ENCODE measurements at regions not wholly inside any gene's neighbourhood (a gene's known extent, or its start where the extent isn't known, plus 50 kb on each side); places are given as distances from the start of the nearest gene placed in this dataset.

- H2AFZ ChIP-seq (ENCODE audit: low read length), result no peak overlapping the region
- H3K27ac ChIP-seq (ENCODE audit: extremely low read length, insufficient read depth, low read length), result no peak overlapping the region
- WGBS (ENCODE audit: low lambda C conversion rate), result 75% methylated on average over 2 of the region's 2 CpGs
- intact Hi-C loops (cut with micrococcal nuclease; ENCODE audit: unreplicated experiment) (no loop called here), in situ Hi-C loops (cut with HindIII; ENCODE audit: extremely low pct_ligation_motif_present, low pct_unique_long_range_greater_than_20kb) (no loop called here)
- no peak overlapping the region for H3K4me2 ChIP-seq (ENCODE audit: low read depth, low read length)
- DNase-seq (ENCODE audit: low spot score), result no peak
- no peak for ATAC-seq
- no peak for FAIRE-seq
- no peaks in the 10 kb centered on the region for H3K36me3 ChIP-seq (replicated peaks in 1 of 2; ENCODE audit: control insufficient read depth in 1 of 2, insufficient read depth in 2 of 2, low read length in 2 of 2)
- POLR2A ChIA-PET, result no interaction called here
- no peak overlapping the region for H3K4me3 ChIP-seq (replicated peaks in 1 of 3; ENCODE audit: insufficient read depth in 1 of 3, low read depth in 2 of 3, low read length in 3 of 3)
- H3K9me3 ChIP-seq (ENCODE audit: low read length), result no peaks in the 10 kb centered on the region
- no peaks in the 10 kb centered on the region for H3K4me1 ChIP-seq (ENCODE audit: insufficient read depth, low read length)
- H3K79me2 ChIP-seq (ENCODE audit: insufficient read depth, low read length), result no peaks in the 10 kb centered on the region
- H3K9ac ChIP-seq (ENCODE audit: insufficient read depth, low read depth, low read length), result no peak overlapping the region
- H3K27me3 ChIP-seq (ENCODE audit: control insufficient read depth in 1 of 2, insufficient read depth in 2 of 2, low read length in 2 of 2), result no peaks in the 10 kb centered on the region
- CTCF ChIA-PET (ENCODE audit: low intra/inter-chr PET ratio, low total read pairs), result no interaction called here
- H4K20me1 ChIP-seq (ENCODE audit: insufficient read depth, low read length), result no peaks in the 10 kb centered on the region
- no peak for TF ChIP-seq POLR2AphosphoS5 (IDR thresholded peaks at IDR 0.05; ENCODE audit: low read depth, low read length)
- TF ChIP-seq ZEB1 (IDR thresholded peaks at IDR 0.05; ENCODE audit: insufficient replicate concordance, low read depth), result no peak
- no peak for TF ChIP-seq ZNF737 (CRISPR knock-in tag; IDR thresholded peaks at IDR 0.05; ENCODE audit: borderline replicate concordance)
- no peak for TF ChIP-seq PBX3 (CRISPR knock-in tag; IDR thresholded peaks at IDR 0.05; ENCODE audit: borderline replicate concordance)
- no peak for TF ChIP-seq ATM (IDR thresholded peaks at IDR 0.05; ENCODE audit: borderline replicate concordance)
- TF ChIP-seq, protein P1, sequence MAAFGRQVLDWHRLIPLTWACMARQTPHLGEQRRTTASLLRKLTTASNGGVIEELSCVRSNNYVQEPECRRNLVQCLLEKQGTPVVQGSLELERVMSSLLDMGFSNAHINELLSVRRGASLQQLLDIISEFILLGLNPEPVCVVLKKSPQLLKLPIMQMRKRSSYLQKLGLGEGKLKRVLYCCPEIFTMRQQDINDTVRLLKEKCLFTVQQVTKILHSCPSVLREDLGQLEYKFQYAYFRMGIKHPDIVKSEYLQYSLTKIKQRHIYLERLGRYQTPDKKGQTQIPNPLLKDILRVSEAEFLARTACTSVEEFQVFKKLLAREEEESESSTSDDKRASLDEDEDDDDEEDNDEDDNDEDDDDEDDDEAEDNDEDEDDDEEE (CRISPR knock-in tag; IDR thresholded peaks at IDR 0.05), result no peak
- no peak for TF ChIP-seq ZNF143 (CRISPR knock-in tag; IDR thresholded peaks at IDR 0.05)
- no peak for TF ChIP-seq ZNF878 (CRISPR knock-in tag; IDR thresholded peaks at IDR 0.05)
- no peak for TF ChIP-seq RFX1 (IDR thresholded peaks at IDR 0.05)
- TF ChIP-seq, protein P2, sequence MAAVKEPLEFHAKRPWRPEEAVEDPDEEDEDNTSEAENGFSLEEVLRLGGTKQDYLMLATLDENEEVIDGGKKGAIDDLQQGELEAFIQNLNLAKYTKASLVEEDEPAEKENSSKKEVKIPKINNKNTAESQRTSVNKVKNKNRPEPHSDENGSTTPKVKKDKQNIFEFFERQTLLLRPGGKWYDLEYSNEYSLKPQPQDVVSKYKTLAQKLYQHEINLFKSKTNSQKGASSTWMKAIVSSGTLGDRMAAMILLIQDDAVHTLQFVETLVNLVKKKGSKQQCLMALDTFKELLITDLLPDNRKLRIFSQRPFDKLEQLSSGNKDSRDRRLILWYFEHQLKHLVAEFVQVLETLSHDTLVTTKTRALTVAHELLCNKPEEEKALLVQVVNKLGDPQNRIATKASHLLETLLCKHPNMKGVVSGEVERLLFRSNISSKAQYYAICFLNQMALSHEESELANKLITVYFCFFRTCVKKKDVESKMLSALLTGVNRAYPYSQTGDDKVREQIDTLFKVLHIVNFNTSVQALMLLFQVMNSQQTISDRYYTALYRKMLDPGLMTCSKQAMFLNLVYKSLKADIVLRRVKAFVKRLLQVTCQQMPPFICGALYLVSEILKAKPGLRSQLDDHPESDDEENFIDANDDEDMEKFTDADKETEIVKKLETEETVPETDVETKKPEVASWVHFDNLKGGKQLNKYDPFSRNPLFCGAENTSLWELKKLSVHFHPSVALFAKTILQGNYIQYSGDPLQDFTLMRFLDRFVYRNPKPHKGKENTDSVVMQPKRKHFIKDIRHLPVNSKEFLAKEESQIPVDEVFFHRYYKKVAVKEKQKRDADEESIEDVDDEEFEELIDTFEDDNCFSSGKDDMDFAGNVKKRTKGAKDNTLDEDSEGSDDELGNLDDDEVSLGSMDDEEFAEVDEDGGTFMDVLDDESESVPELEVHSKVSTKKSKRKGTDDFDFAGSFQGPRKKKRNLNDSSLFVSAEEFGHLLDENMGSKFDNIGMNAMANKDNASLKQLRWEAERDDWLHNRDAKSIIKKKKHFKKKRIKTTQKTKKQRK (IDR thresholded peaks at IDR 0.05; ENCODE audit: low read length), result no peak
- no peak for TF ChIP-seq ZNF788 (CRISPR knock-in tag; IDR thresholded peaks at IDR 0.05; ENCODE audit: borderline replicate concordance)
- TF ChIP-seq ZNF414 (CRISPR knock-in tag; IDR thresholded peaks at IDR 0.05), result no peak
- no peak for TF ChIP-seq SKI (IDR thresholded peaks at IDR 0.05; ENCODE audit: partially characterized antibody)
- no peak for TF ChIP-seq ELF3 (CRISPR knock-in tag; IDR thresholded peaks at IDR 0.05)
- BruUV-seq (replicated peaks), result no TSS peak
Observed at GRCh38 chr2:18644115-18644462, 54.7 kb upstream of the NT5C1B start.
